ENCODE measurements at regions not wholly inside any gene's neighbourhood (a gene's known extent, or its start where the extent isn't known, plus 50 kb on each side); places are given as distances from the start of the nearest gene placed in this dataset.

DNA sequence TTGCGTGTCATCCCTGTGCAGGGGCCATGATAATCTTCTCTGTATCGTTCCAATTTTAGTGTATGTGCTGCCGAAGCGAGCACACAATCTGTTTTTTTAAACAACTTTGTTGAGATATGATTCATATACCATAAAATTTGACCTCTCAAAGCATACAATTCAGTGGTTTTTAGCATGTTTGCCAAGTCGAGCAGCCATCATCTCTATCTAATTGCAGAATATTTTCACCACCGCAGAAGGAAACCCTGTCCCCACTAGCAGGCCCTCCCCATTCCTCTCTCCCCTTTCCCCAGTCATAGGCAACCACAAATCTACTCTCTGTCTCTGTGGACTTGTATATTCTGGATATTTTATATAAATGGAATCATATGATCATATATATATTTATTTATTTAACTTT lies 78.7 kb upstream of the TINAGL1 start:
- H3K27ac Mint-ChIP-seq, result no peak overlapping the region
- no peaks in the 10 kb centered on the region for H3K9me3 Mint-ChIP-seq (ENCODE audit: low read depth)
- no peak for DNase-seq (ENCODE audit: low spot score, unreplicated experiment)
- H3K36me3 Mint-ChIP-seq (ENCODE audit: insufficient read depth), result no peaks in the 10 kb centered on the region
- no peaks in the 10 kb centered on the region for H3K27me3 Mint-ChIP-seq
- no peaks in the 10 kb centered on the region for H3K4me1 Mint-ChIP-seq (ENCODE audit: low read depth)
- TF ChIP-seq CTCF (IDR thresholded peaks at IDR 0.05; ENCODE audit: unreplicated experiment), result no peak
- no peak overlapping the region for H3K4me3 Mint-ChIP-seq (ENCODE audit: low read depth)

- H3K4me3 Mint-ChIP-seq (ENCODE audit: low read depth), result no peak overlapping the region
- H3K27ac Mint-ChIP-seq, result no peak overlapping the region
- no peaks in the 10 kb centered on the region for H3K9me3 Mint-ChIP-seq (ENCODE audit: low read depth)
- no peak for TF ChIP-seq CTCF (IDR thresholded peaks at IDR 0.05; ENCODE audit: unreplicated experiment)
- peaks cover 7% of the 10 kb centered on the region for H3K27me3 Mint-ChIP-seq
- DNase-seq (ENCODE audit: low spot score, unreplicated experiment), result no peak
- H3K36me3 Mint-ChIP-seq (ENCODE audit: insufficient read depth), result no peaks in the 10 kb centered on the region
- no peaks in the 10 kb centered on the region for H3K4me1 Mint-ChIP-seq (ENCODE audit: low read depth)
These were observed 77.8 kb upstream of the TINAGL1 start for GRCh38 chr1:31498376-31499040.

DNA sequence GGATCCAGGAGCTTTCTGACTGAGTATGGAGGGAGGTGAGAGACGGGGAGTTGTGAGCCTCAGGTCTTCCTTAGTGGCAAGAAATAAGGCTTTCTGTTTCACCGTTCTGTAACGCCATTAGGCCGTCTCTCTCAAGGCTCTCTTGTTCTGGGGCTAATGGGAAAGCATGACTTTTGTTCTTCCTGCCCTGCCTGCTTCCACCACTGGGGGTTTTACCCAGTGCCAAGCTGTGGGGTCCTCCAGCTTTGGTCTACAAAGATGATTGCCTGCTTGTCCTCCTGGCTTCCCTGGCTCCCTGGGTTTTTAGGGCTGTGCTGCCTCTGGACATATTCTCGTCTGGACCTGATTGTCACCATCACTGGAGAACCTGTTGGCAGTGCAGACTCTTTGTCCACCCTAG lies 74.8 kb upstream of the TINAGL1 start:
- TF ChIP-seq CTCF (IDR thresholded peaks at IDR 0.05; ENCODE audit: unreplicated experiment), result peak; percentile 30
- no peak for DNase-seq (ENCODE audit: low spot score, unreplicated experiment)

DNA sequence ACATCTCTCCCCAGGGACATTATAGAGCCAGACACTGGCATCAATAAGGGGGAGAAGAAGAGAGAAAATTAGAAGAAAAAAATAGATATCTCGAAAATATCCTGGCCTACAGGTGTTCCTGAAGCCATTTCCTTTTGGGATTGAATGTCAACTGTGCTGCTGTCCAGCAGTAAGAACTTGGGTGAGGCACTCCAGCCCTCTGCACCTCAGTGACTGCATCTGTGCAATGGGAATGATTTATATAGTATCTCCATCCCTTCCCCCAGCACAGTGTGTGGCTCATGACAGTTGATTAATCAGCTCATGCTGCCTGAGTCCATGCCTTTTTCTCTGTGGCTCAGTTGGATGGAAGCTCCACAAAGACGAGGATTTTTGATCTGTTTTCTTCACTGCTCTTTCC lies 74.1 kb upstream of the TINAGL1 start:
- no peaks in the 10 kb centered on the region for H3K9me3 Mint-ChIP-seq (ENCODE audit: low read depth)
- DNase-seq (ENCODE audit: low spot score, unreplicated experiment), result no peak
- TF ChIP-seq CTCF (IDR thresholded peaks at IDR 0.05; ENCODE audit: unreplicated experiment), result no peak
- H3K27me3 Mint-ChIP-seq, result peaks cover 12% of the 10 kb centered on the region
- H3K36me3 Mint-ChIP-seq (ENCODE audit: insufficient read depth), result no peaks in the 10 kb centered on the region
- H3K4me3 Mint-ChIP-seq (ENCODE audit: low read depth), result no peak overlapping the region
- H3K4me1 Mint-ChIP-seq (ENCODE audit: low read depth), result no peaks in the 10 kb centered on the region
- H3K27ac Mint-ChIP-seq, result no peak overlapping the region

More for the DNA sequence above, 74.8 kb upstream of the TINAGL1 start:
- no peak overlapping the region for H3K27ac Mint-ChIP-seq
- no peaks in the 10 kb centered on the region for H3K9me3 Mint-ChIP-seq (ENCODE audit: low read depth)
- H3K36me3 Mint-ChIP-seq (ENCODE audit: insufficient read depth), result no peaks in the 10 kb centered on the region
- peaks cover 9% of the 10 kb centered on the region for H3K27me3 Mint-ChIP-seq
- no peaks in the 10 kb centered on the region for H3K4me1 Mint-ChIP-seq (ENCODE audit: low read depth)
- H3K4me3 Mint-ChIP-seq (ENCODE audit: low read depth), result no peak overlapping the region

DNA sequence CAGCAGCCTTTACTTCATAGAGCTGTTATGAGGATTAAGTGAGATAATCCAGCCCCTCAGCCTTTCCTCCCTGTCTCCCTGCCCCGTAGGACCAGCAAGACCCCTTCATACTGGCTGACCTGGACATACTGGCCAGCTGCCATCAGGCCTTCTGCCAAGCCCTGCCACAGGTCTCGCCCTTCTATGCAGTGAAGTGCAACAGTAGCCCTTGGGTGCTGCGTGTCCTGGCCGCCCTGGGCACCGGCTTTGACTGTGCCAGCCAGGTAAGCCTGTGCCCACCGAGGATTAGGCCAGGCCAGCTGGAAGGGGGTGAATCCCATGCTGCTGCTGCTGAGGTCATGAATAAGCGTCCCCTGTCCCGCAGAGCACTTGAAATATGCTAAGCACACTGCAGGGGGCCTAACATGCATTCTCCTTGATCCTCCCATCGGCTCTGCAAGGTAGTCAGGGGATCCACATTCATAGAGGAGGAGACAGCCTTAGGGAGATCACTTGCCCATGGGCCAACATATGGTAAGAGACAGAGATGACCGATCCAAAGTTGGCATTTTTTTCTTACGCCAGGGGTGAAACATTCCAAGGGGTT lies 73.3 kb upstream of the TINAGL1 start:
- Mint-ChIP-seq H3K27ac (no peak overlapping the region), H3K4me1 (ENCODE audit: low read depth) (no peaks in the 10 kb centered on the region), H3K9me3 (ENCODE audit: low read depth) (no peaks in the 10 kb centered on the region), H3K27me3 (peaks cover 12% of the 10 kb centered on the region), H3K4me3 (ENCODE audit: low read depth) (no peak overlapping the region), H3K36me3 (ENCODE audit: insufficient read depth) (no peaks in the 10 kb centered on the region)
- DNase-seq (ENCODE audit: low spot score, unreplicated experiment), result no peak
- TF ChIP-seq CTCF (IDR thresholded peaks at IDR 0.05; ENCODE audit: unreplicated experiment), result no peak

Measured in progenitor cell of endocrine pancreas (in vitro differentiated cells).